NCI-H524 (cell line): ENCODE measurements at regions not wholly inside any gene's neighbourhood (a gene's known extent, or its start where the extent isn't known, plus 50 kb on each side); places are given as distances from the start of the nearest gene placed in this dataset.
A peak's percentile ranks its signal among the peaks of the same experiment; 100 is the strongest.

Source experiments
- DNase-seq, 2 experiments: peaks; one replicate each; lab custom pipeline; 2025; lab: John Stamatoyannopoulos, UW

- DNase-seq, result no peak
Observed at GRCh38 chr15:62777671-62778070, 264.9 kb upstream of the TPM1 start.

DNA sequence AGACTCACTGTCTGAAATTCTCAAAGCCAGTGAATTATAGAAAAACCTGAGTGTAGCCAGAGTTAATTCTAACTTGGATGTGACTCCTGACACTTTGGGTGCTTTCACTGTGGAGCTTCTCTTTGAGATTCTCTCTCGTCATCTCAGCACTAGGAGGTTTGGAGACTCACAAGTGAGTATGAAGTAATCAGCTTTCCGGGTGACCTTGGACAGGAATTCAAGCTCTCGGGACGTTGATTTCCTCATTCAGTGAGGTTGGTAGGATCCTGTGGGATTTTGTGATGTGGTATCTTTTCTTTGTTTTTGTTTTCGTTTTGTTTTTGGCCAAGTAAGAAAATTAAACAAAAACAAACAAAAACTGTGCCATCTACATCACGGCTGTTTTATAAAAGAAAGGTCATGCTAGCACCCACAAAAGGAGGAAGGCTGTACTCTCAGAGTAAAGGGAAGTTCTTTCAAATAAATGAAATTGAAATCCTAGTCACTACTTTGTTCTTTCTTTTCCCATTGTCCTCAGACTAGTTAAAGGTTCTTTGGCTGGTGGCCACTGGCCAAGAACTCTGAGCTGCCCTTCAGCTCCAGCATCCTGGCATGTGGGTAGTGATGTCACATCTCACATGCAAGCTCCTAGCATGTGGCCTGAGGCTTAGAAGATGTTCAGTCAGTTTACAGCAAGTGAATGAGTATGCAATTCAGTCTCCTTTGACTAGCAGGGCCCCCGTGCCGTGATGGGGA is 263.3 kb upstream of the TPM1 start:
- DNase-seq, result no peak

GRCh38 chr15:62779899-62780298 is 262.6 kb upstream of the TPM1 start:
- DNase-seq, result no peak

GRCh38 chr15:62781081-62781497 is 261.5 kb upstream of the TPM1 start:
- no peak for DNase-seq

GRCh38 chr15:62782071-62782841 is 260.3 kb upstream of the TPM1 start:
- DNase-seq, result peak; percentile 59 to 82

GRCh38 chr15:62782896-62783295 is 259.7 kb upstream of the TPM1 start:
- no peak for DNase-seq

GRCh38 chr15:62783303-62783957 is 259.1 kb upstream of the TPM1 start:
- DNase-seq, result no peak

GRCh38 chr15:62785881-62786828 is 256.4 kb upstream of the TPM1 start:
- no peak for DNase-seq

GRCh38 chr15:62787401-62787800 is 255.1 kb upstream of the TPM1 start:
- no peak for DNase-seq

DNA sequence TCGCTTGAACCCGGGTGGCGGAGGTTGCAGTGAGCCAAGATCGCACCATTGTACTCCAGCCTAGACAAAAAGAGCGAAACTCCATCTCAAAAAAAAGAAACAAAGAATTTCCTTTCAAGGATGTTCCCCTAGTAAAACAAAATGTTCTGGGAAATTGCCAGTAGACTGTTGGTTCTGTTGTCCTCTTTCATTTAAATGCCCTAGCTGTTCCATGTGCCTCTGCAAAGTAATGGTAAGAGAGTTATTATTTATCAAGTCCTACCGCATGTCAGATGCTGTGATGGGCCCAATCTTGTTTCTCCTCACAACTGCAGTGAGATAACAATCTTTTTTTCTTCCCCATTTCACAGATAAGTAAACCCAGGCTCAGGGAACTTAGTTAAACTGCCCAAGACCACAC is 254.3 kb upstream of the TPM1 start:
- no peak for DNase-seq

DNA sequence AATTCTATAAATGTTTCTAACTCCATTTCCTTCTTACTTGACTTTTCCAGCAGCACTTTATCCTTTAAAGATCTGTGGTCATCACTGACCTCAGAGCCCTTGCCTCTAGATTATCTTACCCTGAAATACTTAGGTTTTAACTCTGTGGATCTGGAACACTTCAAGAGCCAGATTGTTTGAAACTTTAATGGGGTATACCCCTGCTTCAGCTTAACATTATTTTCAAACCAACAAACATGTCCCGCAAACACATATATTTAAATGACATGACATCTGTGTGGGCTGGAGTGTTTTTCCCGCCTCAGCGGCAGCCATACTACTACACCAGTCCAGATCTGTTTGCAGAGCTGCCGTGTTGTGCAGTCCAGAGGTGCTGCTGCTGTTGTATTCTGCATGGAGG is 252.0 kb upstream of the TPM1 start:
- DNase-seq, result no peak

- peak; percentile 7 to 47 for DNase-seq
Observed at GRCh38 chr15:62791694-62792093, 250.9 kb upstream of the TPM1 start.

GRCh38 chr15:62792986-62793751 is 249.4 kb upstream of the TPM1 start:
- no peak for DNase-seq

- no peak for DNase-seq
Observed at GRCh38 chr15:62793752-62794144, 248.8 kb upstream of the TPM1 start.

- DNase-seq, result no peak
Observed at GRCh38 chr15:62795171-62795570, 247.4 kb upstream of the TPM1 start.

- DNase-seq, result no peak
Observed at GRCh38 chr15:62795700-62796695, 246.5 kb upstream of the TPM1 start.

DNA sequence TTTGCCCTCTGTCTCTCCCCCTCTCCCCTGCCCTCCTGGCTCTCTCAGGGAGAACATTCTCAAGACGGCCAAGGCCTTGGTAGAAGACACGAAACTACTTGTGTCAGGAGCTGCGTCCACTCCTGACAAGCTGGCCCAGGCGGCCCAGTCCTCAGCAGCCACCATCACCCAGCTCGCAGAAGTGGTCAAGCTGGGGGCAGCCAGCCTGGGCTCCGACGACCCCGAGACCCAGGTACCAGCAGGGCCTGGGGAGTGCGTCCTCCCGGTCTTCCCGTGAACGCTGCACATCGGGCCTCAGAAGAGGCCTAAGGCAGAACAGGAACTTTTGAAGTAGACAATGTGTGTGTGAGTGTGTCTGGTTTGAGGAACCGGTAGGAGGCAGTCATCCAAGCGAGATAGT is 245.4 kb upstream of the TPM1 start:
- no peak for DNase-seq

- DNase-seq, result no peak
Observed at GRCh38 chr15:62798536-62798935, 244.0 kb upstream of the TPM1 start.

DNA sequence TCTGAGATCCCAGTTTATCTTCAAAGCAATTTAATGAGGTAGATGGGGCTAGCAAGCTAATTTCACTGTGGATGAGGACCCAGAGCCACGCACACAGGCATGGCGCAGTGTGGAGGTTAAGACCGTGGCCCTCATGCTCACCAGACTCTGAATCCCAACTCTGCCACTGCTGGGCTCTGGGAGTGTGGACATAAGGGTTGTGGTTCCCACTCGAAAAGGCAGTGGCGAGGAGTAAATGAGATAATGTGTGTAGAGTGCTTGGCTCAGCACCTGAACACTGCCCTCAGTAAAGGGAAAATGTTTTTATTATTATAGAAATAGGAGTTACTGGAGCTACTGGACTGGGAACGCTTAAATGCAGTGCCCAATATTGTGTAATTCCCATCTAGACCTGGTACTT is 243.5 kb upstream of the TPM1 start:
- no peak for DNase-seq

DNA sequence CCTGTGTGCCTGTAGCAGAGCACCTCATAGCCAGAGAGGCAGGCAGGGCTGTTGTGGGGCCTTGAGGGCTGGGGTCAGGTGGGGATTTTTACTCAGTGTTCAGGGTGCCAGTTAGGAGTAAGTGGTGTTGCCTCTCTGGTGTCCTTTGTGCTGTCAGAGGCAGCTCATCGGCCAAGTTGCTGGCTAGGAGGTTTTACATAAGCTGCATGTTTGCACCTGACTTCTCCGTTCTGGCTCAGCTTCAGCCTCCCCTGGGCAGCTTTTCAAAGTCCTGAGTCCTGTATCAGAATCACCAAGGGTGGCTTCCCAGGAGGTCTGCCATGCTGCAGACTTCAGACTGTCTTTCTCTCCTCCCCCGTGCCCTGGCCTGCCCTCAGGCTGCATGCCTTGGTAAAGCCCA is 242.6 kb upstream of the TPM1 start:
- DNase-seq, result no peak
